OCI-M2 (cell line): ENCODE measurements at regions not wholly inside any gene's neighbourhood (a gene's known extent, or its start where the extent isn't known, plus 50 kb on each side); places are given as distances from the start of the nearest gene placed in this dataset.

Experiments
- DNase-seq: peaks from one replicate; lab custom pipeline; 2025; ENCODE audit not compliant: unreplicated experiment; lab: John Stamatoyannopoulos, UW

DNA sequence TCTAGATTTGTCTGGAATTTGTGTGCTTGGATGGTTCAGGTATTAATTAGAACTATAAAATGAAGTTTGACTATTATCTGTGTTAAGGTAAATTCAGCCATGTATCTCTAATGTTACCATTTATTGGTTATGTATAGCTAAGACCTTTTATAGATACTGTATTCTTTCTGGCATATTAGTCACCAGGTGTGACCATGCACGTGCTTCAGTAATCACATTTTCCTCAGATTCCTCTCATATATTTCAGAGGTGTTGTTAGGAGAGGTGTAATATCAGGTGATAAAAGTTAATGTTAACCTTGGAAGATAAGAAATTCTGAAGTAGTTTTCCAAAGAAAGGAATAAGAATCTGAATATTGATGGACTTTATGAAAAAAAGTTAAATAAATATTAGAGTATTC lies 194.5 kb upstream of the KHDRBS2 start:
- no peak for DNase-seq

DNA sequence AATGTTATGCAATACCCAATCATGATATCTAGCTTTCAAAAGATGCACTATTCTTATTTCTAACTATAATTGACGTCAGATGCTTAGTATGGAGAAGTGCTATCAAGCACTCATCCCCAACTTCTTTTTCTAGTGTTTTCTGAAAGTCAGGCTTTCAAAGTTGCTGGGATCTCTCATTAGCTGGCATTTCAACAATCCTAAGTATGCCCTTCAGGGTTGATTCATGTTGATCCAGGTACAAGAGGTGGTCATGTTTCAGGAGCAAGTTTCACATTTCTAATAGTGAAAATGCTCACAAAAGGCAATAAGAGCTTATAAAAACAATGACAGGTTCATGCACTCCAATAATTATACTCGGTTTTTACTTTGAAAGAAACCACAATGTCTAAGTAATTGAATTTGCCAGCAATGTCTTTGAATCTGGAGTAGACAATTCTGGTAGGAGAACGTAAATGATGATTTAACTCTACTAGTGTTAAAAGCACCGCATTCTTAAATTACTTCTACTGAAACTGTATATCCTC lies 193.7 kb upstream of the KHDRBS2 start:
- no peak for DNase-seq

DNA sequence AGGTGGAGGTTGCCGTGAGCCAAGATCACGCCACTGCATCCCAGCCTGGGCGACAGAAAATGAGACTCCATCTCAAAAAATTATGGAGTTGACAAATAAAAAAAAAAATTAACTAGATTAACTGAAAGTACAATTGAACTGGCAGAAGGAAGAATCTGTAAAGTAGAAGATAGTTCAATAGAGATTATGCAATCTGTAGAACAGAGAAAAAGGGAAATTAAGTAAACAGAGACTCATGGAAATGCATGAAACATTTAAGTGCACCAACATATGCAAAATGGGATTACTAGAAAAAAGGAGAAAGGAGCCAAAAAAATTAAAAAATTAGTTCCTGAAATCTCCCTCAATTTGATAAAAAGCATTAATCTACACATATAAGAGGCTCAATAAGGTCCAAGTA lies 188.8 kb upstream of the KHDRBS2 start:
- DNase-seq, result no peak

DNA sequence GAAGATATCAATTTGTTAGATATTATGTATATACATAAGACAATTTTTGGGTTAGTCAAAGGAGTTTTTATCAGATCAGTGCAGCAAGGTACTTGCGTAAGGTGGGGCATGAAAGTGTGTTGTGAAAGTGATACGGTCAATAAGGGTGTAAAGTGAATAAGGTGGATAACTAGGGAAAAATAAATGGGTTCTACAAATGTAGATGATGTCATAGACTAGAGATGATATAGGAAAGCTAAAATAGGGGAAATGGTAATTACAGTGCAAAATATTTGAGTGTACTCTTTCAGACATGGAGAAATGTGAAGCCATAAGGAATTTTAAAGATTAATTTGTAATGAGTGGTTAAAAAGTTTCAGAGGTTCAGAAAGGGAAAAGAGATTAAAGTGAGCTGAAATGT lies 180.6 kb upstream of the KHDRBS2 start:
- no peak for DNase-seq

DNA sequence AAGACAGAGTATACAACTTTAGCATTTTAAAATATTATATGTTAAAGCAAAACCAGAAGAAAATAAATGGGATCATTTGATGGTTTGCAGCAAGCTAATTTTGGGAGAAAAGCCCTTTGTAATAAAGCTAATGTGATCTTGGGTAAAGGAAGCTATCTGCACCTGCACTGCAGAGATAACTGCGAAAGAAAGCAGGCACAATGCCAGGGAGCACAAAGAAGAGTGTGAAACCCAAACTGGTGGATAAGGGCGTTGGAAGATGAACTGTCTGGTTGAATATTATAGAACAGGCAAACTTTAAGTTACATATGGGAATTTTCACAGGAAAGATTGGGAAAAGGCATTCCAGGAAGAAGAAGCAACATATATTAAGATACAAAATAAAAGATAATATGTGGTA lies 179.2 kb upstream of the KHDRBS2 start:
- no peak for DNase-seq

DNA sequence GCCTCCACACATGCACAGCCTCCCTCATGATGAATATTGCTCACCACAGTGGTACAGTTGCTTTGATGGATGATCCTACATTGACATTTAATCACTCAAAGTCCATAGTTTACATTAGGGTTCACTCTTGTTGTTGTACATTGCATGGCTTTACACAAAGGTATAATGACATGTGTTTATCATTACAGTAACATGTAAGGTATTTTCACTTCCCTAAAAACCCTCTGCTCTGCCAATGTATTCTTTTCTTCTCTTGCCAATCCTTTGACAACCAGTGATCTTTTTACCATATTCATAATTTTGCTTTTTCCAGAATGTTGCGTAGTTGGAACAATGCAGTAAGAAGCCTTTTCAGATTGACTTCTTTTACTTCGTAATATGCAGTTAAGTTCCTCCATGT lies 166.6 kb upstream of the KHDRBS2 start:
- no peak for DNase-seq

DNA sequence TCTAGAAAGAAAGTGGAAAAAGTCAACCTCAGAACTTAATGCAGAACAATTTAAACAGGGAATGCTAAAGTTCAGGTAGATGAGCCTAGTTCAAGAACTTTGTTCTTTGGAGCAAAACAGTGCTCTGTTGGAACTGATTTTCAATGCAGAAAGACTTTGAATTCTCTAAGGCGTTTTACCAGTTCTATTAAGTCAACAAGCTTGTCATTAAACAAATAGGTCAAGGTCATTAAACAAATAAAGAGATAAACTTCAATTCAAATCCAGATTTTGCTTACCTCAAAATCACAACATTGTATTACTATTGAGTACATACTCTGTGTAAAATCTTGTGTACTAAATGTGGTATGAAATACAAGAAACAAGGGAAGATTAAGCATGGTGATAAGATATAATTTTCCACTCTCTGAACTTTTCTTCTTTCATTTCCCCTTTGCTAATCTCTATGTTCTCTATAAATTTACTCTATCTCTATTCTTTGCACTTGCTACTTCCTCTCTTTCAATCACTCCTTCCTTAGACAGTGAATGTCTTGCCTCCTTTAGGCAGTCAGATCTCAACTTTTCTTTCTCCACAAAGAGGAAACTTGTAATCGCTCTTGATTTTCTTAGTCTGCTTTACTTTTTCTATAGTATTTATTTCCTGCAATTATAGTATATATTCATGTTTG lies 160.8 kb upstream of the KHDRBS2 start:
- DNase-seq, result no peak

DNA sequence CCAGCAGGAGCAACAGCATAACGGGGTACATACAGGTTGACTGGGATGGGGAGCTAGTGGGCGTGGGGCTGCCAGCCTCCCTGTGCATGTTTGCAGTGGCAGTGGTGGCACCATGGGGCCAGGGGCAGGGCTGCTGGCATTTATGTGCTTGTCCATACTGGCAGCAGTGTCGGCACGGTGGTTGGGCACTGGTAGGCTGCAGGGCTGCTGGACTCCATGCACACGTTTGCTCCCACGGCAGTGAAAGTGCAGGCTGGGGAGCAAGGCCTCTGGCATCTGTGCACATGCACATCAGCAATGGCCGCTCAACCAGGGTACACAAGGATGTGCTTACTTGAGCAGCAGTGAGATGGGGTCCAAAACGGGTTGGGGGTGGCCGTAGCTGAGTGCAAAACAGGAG lies 159.5 kb upstream of the KHDRBS2 start:
- DNase-seq, result no peak

DNA sequence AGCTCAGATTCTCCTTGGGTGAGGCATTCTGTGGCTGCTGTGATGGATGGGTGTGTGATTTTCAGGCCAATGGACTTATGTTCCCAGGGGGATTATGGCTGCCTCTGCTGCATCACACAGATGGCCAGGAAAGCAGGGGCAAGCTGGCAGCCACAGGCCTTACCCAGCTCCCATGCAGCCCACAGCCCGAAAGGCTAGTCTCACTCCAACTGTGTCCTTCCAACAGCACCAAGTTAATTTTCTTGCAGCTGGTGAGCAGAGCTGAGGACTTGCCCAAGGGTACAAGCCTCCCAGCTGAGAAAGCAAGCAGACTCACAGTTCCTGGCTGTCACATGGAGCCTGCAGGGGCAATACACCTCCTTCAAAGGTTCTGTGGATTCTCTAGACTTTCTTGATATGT lies 155.2 kb upstream of the KHDRBS2 start:
- no peak for DNase-seq

DNA sequence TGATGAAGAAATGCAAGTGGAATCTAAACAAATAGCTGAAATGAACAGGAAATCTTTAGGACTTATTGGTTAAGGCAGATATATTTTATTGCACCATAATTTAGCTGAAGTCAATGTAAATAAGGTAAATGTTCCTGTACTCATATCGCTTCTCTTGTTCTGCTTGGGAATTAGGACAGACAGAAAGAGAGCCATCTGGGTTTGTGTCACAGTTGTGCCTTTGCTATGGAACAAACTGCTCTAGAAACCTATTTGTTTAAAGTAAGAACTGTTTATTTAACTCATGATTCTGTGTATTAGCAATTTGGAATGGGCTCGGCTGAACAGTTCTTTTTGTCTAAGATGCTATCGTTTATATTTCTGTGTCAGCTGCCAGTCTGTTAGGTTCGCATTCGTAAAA lies 143.8 kb upstream of the KHDRBS2 start:
- DNase-seq, result no peak

DNA sequence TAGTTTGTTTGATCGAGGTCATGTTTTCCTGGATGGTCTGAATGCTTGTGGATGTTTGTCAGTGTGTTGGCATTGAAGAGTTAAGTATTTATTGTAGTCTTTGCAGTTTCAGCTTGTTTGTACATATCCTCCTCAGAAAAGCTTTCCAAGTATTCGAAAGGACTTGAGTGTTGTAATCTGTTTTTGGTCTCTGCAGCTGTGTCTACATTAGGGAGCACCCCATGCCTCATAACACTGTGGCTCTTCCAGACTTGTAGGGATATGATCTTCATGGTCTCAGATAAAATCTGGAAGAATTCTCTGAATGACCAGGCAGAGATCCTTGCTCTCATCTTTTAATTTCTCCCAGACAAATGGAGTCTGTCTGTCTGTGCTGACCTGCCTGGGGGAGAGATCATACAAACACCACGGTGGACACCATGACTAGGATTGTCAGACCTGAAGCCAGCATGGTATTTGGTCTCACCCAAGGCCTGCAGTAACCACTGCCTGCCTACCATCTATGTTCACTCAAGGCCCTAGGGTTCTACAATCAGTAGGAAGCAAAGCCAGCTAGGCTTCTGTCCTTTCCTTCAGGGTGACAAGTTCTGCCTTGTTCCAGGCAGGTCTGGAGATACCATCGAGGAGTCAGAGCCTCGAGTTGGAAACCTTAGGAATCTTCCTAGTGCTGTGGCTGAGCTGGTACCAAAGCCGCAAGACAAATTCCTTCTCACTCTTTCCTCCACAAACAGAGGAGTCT lies 114.7 kb upstream of the KHDRBS2 start:
- no peak for DNase-seq

DNA sequence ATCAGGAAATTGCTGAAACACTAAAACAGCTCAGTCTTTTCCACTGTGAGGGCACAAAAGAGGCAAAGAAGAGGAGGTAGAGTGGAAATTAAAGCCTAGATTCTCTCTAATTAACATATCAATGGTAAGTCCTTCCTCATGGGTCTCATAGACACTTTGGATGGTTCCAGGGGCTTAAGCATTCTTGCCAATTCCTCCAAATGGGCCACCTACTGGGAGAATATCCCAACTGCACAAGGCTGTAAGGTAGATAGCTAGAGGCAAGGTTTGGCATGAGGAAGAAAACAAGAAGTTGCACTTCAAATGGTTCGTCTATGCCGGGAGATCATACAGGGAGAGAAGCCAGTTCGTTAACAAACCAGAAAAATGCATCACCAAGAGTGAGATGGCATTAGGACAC lies 107.6 kb upstream of the KHDRBS2 start:
- no peak for DNase-seq

DNA sequence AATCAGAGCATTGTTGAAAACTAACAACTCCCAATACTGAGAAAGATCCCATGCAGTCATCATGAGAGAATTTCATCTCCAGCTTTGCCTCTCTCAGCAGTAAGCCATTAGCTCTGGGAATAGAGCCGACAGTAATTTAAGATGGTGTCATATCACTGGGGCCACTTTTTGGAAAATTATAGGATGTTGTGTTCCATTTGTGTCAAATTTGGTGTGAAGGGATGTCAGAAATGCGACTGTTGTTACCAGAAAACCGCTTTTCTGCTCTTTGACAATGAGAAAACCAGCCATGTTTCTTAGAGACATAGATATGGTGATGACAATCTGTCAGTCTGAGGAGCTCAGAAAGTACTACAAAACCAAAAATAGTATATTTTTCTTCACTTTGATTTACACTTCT lies 106.3 kb upstream of the KHDRBS2 start:
- DNase-seq, result no peak

DNA sequence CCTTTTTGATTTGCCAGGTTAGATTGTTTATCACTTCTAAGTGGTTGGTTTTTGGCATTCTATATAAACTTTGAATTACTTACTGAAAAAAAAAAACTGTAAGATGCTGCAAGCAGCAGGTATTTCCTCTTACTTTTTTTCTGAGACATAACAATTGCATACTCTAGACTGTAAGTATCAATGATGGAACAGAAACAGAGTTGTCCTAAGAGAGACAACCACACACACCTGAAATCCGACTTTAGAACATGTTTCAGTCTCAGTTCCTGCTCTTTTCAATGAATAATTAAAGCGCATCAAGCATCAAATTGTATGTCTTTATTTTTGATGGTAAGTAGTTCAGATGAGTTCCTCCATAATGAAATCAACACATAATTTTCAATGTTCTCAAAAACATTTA lies 105.3 kb upstream of the KHDRBS2 start:
- no peak for DNase-seq

DNA sequence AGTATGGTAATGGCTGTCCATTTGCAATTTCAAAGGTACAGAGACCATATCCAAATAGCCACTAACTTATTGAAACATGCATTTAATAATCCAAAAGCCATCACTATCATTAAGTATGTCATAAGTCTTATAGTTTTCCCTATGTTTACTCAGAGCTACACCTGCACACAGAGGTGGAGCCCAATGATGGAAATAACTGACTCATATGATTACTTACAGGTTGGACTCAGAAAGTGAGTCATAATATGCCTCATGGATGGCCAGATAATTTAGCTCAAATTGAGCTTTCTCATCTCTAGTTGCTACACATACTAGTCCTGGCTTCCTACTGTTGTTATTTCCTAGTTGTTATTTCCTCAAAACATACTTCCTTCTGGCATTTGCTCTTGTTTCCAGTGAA lies 104.4 kb upstream of the KHDRBS2 start:
- DNase-seq, result no peak

DNA sequence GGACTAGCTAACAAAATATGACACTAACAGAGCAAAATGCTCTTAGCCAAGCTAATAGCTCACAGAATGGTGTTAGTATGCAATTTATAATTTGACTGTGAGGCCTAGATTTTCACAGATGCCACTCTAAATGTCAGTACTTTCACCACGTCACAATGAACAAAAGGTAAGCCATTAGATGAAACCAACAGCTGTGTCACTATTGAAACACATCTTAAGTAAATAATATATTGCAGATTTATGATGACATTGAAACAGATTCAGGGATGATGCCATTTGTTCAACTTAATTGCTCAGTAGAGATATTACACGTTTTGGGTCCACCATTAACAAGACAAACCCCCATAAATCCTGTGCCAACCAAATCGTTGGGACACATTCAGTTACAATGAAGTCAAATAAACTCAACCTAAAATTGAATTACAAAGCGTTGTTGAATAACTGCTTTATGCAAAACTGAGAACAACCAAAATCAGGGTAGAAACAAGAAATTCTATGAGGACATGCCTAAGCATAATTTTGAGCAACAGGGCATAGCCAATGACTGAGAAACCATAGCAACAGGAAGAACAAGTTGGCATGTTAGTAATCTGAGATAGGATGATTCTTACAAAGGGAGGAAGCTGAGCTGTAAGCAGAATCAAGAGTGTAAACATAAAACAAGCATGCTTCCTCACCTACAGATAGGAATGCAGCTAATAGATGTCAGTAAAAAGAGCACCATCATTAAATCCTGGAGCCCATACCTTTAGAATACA lies 85.6 kb upstream of the KHDRBS2 start:
- DNase-seq, result no peak

DNA sequence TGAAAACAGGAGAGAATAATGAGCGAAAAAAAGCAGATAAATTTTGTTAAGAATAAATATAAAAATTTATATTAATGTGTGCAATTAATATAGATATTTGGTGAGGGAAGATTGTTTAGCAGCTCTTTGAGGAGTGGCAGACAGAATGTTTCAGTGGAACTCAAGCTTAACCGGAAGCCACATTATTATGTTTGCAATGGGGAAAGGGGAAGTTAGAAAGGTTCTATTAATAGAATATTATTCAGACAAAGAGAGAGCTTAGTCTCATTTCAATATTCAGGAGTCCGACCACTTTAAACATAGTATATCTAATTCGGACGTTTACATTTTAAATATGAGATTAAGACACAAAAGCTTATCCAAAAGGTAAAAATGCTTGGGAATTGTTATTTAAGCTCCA lies 81.6 kb upstream of the KHDRBS2 start:
- DNase-seq, result no peak

DNA sequence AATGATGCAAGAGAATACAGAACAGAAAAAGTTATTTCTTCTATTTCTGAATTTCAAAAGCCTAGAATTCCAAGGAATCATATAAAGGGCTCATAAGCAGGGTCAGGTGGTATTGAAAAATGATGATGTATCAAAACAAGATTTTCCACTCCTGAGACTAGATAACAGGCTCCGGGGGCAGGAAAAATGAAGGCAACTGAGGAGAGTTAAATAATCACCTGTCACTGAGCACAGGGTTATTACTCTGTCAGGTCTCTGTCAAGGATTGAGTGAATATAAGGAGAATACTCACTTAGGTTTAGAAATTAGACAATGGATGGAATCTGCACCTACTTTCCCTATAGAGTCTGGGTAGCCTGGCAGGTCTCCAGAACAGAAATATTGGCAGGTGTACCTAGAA lies 76.1 kb upstream of the KHDRBS2 start:
- no peak for DNase-seq

DNA sequence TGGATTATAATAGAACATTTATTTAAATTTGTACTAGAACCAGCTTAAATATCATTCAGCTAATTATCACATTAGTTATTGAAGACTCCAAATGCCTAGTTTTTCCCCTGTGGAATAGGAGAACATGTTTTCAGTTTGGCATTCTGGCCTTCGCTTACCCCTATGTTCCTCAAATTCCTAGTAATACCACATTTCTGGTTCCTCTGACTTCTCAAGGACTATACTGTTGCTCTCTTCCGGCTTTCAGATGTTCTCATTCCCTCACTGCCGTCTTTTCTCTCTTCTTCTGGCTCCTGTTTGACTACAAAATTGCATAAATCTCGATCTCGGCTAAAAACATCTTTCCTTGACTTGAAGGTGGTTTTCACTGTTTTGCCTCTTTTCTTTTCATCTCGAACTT lies 71.8 kb upstream of the KHDRBS2 start:
- DNase-seq, result no peak

DNA sequence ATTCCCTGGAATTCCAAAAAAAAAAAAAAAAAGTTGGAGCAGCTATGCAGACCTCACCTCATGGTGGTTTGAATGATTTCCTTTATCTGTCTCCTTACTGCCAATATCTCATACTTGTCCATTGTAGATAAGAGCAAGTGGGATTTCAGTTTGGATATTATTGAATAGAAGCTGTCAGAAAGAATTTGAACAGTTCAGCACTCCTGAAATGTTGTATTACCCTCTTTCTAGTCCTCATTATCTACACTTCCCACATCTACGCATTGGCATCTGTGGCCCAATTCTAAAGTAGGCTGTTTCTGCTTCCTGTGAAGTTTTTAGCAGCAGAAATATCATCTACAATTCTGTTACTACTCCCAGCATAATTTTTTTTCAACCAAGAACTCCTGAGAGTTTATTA lies 68.2 kb upstream of the KHDRBS2 start:
- no peak for DNase-seq

DNA sequence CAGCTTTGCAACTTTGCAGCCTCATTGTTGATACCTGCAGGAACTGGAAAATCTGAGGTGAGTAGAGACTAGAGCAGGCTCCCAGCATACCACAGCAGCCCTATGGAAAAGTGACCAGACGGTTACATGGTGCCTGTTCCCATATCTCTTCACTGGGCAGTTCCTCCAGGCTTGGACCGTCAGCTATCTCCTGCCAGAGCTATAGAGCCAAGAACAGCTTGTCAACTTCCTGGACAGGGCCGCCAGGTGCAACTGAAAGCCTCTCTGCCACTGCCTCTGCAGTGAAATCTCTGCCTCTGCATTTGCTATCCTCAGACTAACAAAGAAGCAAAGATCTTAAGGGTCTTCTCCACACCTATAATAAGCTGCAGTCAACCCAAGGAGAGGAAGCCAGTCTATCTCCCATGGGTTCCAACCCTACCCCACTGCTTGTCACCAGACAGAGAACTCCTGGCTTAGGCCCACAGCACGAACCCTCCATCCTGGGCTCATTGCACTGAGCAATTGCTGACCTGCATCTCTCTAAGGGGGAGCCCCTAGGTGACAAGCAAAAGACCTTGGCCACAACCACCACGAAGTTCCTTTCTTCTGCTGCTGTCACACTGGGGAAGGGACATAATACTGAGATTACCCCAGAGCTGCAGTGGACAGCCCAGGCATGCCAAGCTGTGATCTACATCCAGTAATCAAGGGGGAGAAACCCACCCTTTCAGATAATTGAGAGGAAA lies 60.1 kb upstream of the KHDRBS2 start:
- no peak for DNase-seq
